A549 (cell line): ENCODE measurements at regions not wholly inside any gene's neighbourhood (a gene's known extent, or its start where the extent isn't known, plus 50 kb on each side); places are given as distances from the start of the nearest gene placed in this dataset.

Source experiments
- ATAC-seq, 2 experiments: fragments of 200-7000 bp in 1 of 2; fragments of >200 bp in 1 of 2; cut with Nextera tagmentation in 1 of 2; cut with Tn5 transposase in 1 of 2; 3 replicates each; pipeline versions ENCODE4 v1.8.0 to v1.9.1; 2018 to 2020; ENCODE audit warnings: mild to moderate bottlenecking in 1 of 2, moderate library complexity in 1 of 2
- CTCF ChIA-PET: fragments of 300-600 bp; sonication (Branson Sonifier 250); formaldehyde crosslinking; extraction: SDS; loops from one replicate; lab custom pipeline; 2021; ENCODE audit warnings: antibody characterized with exemption, inconsistent platforms; lab: Yijun Ruan, JAX
- POLR2A ChIA-PET: fragments of 350-600 bp; formaldehyde crosslinking; extraction: SDS; loops from one replicate; lab custom pipeline; 2021; ENCODE audit warnings: antibody characterized with exemption, inconsistent platforms; lab: Yijun Ruan, JAX
- DNase-seq, 2 experiments: peaks; one replicate each; pipeline versions ENCODE4 v3.0.0 to v3.0.0-alpha.2; 2011 to 2016; ENCODE audit warnings: low read depth in 1 of 2, low spot score in 1 of 2
- FAIRE-seq: peaks from 2 replicates; lab custom pipeline; 2011; peaks lifted over from hg19 to GRCh38; lab: Jason Lieb, UNC
- H3K27ac ChIP-seq, 2 experiments: fragments of >200 bp; sonication (Bioruptor Twin); formaldehyde crosslinking; 3 replicates each; pipeline ENCODE4 v1.5.1; 2016 to 2017
- H3K4me1 ChIP-seq: fragments of >200 bp; sonication (Bioruptor Twin); formaldehyde crosslinking; 3 replicates; pipeline ENCODE4 v1.6.1; 2016
- H3K4me2 ChIP-seq: fragments of >200 bp; sonication (Bioruptor Twin); formaldehyde crosslinking; 3 replicates; pipeline ENCODE4 v1.6.1; 2016
- H3K4me3 ChIP-seq: fragments of >200 bp; sonication (Bioruptor Twin); formaldehyde crosslinking; 3 replicates; pipeline ENCODE4 v1.5.1; 2016
- H3K9me3 ChIP-seq: fragments of >200 bp; sonication (Bioruptor Twin); formaldehyde crosslinking; 3 replicates; pipeline ENCODE4 v1.6.1; 2016
- ATOH8 ChIP-seq: fragments of 250-450 bp; sonication (Bioruptor Pico); IDR thresholded peaks from 2 replicates; pipeline ENCODE4 v1.5.0; 2020; ENCODE audit warnings: low read depth, mild to moderate bottlenecking, moderate library complexity
- CBX2 ChIP-seq: fragments of 200-600 bp; sonication (generic); IDR thresholded peaks from 2 replicates; pipeline ENCODE4 v1.6.1; 2016; ENCODE audit warnings: low read depth, mild to moderate bottlenecking, borderline replicate concordance
- CEBPB ChIP-seq, 2 experiments: fragments of >200 bp in 1 of 2; sonication (Bioruptor Twin) in 1 of 2; formaldehyde crosslinking in 1 of 2; IDR thresholded peaks; 2 replicates each; pipeline ENCODE4 v1.6.1; 2012 to 2016
- CHD2 ChIP-seq: fragments of 150-350 bp; IDR thresholded peaks from 2 replicates; pipeline ENCODE4 v1.6.1; 2014; ENCODE audit warnings: low read length; ENCODE audit not compliant: partially characterized antibody
- CHD4 ChIP-seq: fragments of 200-600 bp; sonication (generic); IDR thresholded peaks from 2 replicates; pipeline ENCODE4 v1.6.1; 2016; ENCODE audit warnings: antibody characterized with exemption, mild to moderate bottlenecking, borderline replicate concordance
- EHMT2 ChIP-seq: fragments of 200-600 bp; sonication (generic); IDR thresholded peaks from 2 replicates; pipeline ENCODE4 v1.6.1; 2016; ENCODE audit warnings: antibody characterized with exemption, low read depth, mild to moderate bottlenecking, moderate library complexity
- FOSB ChIP-seq: fragments of 250-450 bp; sonication (Bioruptor Pico); IDR thresholded peaks from 2 replicates; pipeline ENCODE4 v1.5.0; 2020; ENCODE audit warnings: mild to moderate bottlenecking, moderate library complexity
- FOXS1 ChIP-seq: fragments of 250-450 bp; sonication (Bioruptor Pico); IDR thresholded peaks from 2 replicates; pipeline ENCODE4 v1.5.0; 2020; ENCODE audit warnings: mild to moderate bottlenecking, moderate library complexity
- GATA3 ChIP-seq: IDR thresholded peaks from 2 replicates; pipeline ENCODE4 v1.6.1; 2012; ENCODE audit warnings: borderline replicate concordance
- HOXA7 ChIP-seq: fragments of 250-450 bp; sonication (Bioruptor Pico); IDR thresholded peaks from 2 replicates; pipeline ENCODE4 v1.5.0; 2020; ENCODE audit warnings: mild to moderate bottlenecking, moderate library complexity
- KDM1A ChIP-seq: fragments of 200-600 bp; sonication (generic); IDR thresholded peaks from 2 replicates; pipeline ENCODE4 v1.6.1; 2016; ENCODE audit warnings: low read depth, mild to moderate bottlenecking
- KDM5A ChIP-seq: fragments of 200-600 bp; sonication (generic); IDR thresholded peaks from 2 replicates; pipeline ENCODE4 v1.6.1; 2016; ENCODE audit warnings: antibody characterized with exemption, mild to moderate bottlenecking
- MAX ChIP-seq: IDR thresholded peaks from 2 replicates; pipeline ENCODE4 v1.6.1; 2012
- PBX3 ChIP-seq: IDR thresholded peaks from 2 replicates; pipeline ENCODE4 v1.6.1; 2012
- PHF8 ChIP-seq: fragments of 200-600 bp; sonication (generic); IDR thresholded peaks from 2 replicates; pipeline ENCODE4 v1.6.1; 2016; ENCODE audit warnings: low read depth, mild to moderate bottlenecking, antibody characterized with exemption, moderate library complexity, borderline replicate concordance
- POLR2A ChIP-seq: IDR thresholded peaks from 2 replicates; pipeline ENCODE4 v1.6.1; 2012; ENCODE audit warnings: mild to moderate bottlenecking, low read length
- POLR2AphosphoS2 ChIP-seq: conservative IDR thresholded peaks from 2 replicates; pipeline ENCODE4 v1.6.1; 2012; ENCODE audit warnings: low read length, improper control_type of control experiment, inconsistent platforms
- RAD21 ChIP-seq, 2 experiments: fragments of >200 bp in 1 of 2; sonication (Bioruptor Twin) in 1 of 2; formaldehyde crosslinking in 1 of 2; IDR thresholded peaks in 1 of 2; conservative IDR thresholded peaks in 1 of 2; 2 replicates in 1 of 2; 3 replicates in 1 of 2; pipeline ENCODE4 v1.6.1; 2012 to 2018; ENCODE audit warnings: inconsistent platforms in 1 of 2
- RARB ChIP-seq: fragments of 250-450 bp; sonication (Bioruptor Pico); IDR thresholded peaks from 2 replicates; pipeline ENCODE4 v1.8.0; 2021; ENCODE audit warnings: mild to moderate bottlenecking, moderate library complexity
- RCOR1 ChIP-seq: fragments of 150-350 bp; IDR thresholded peaks from 2 replicates; pipeline ENCODE4 v1.6.1; 2014; ENCODE audit warnings: antibody characterized with exemption, low read length, low read depth
- REST ChIP-seq: fragments of 200-600 bp; sonication (generic); IDR thresholded peaks from 2 replicates; pipeline ENCODE4 v1.6.1; 2016; ENCODE audit warnings: antibody characterized with exemption, mild to moderate bottlenecking, moderate library complexity
- USF2 ChIP-seq: fragments of 450-650 bp; IDR thresholded peaks from 2 replicates; pipeline ENCODE4 v1.6.1; 2014; ENCODE audit warnings: antibody characterized with exemption
- ZSCAN20 ChIP-seq: fragments of 250-450 bp; sonication (Bioruptor Pico); IDR thresholded peaks from 2 replicates; pipeline ENCODE4 v1.8.0; 2022; ENCODE audit warnings: mild to moderate bottlenecking, moderate library complexity
- WGBS: methylation state at CpG from one replicate; pipeline ENCODE4 v1.1.6; 2017; ENCODE audit errors: missing lambda C conversion rate; 5-methylcytosine and 5-hydroxymethylcytosine counted together

GRCh38 chr7:108770981-108771745 lies 201.5 kb downstream of the DNAJB9 start:
- Histone ChIP-seq H3K4me2 (no peak overlapping the region), H3K4me1 (no peaks in the 10 kb centered on the region), H3K27ac (no peak overlapping the region), H3K4me3 (no peak overlapping the region), H3K9me3 (no peaks in the 10 kb centered on the region)
- WGBS = 11% methylated on average over 3 of the region's 3 CpGs
- ChIA-PET POLR2A (no interaction called here), CTCF (interaction anchor here (0.7 kb wide), 1 partner anchor 10 kb away, joined by 3 read pairs; no protein-coding TSS in a partner anchor)
- ATAC-seq = no peak
- TF ChIP-seq CHD4 (no peak), CBX2 (no peak), ATOH8 (CRISPR knock-in tag) (no peak), MAX (no peak), POLR2A (no peak), KDM1A (no peak), RAD21 (conservative IDR thresholded peaks at IDR 0.05 in 1 of 2, IDR thresholded peaks at IDR 0.05 in 1 of 2) (no peak), RARB (CRISPR knock-in tag) (no peak)
- DNase-seq = no peak
- FAIRE-seq = no peak

- ChIA-PET POLR2A (no interaction called here), CTCF (no interaction called here)
- H3K4me2 ChIP-seq = no peak overlapping the region
- WGBS = 1% methylated on average over 2 of the region's 2 CpGs
- no peak overlapping the region for H3K27ac ChIP-seq
- H3K9me3 ChIP-seq = no peaks in the 10 kb centered on the region
- DNase-seq (no peak), FAIRE-seq (no peak), ATAC-seq (no peak)
- TF ChIP-seq POLR2AphosphoS2 (no peak), GATA3 (no peak), REST (no peak), FOSB (no peak), HOXA7 (CRISPR knock-in tag) (no peak), PHF8 (no peak), RCOR1 (no peak), CEBPB (IDR thresholded peaks at IDR 0.05) (no peak), PBX3 (no peak), ZSCAN20 (no peak), USF2 (no peak), CHD2 (no peak), FOXS1 (no peak), ATOH8 (CRISPR knock-in tag) (no peak), EHMT2 (no peak), KDM5A (no peak)
- no peak overlapping the region for H3K4me3 ChIP-seq
- no peaks in the 10 kb centered on the region for H3K4me1 ChIP-seq
These were observed 202.2 kb downstream of the DNAJB9 start for GRCh38 chr7:108771853-108772252.
